GM23248 (cell line): ENCODE measurements at regions not wholly inside any gene's neighbourhood (a gene's known extent, or its start where the extent isn't known, plus 50 kb on each side); places are given as distances from the start of the nearest gene placed in this dataset.

Experiments
- EZH2 ChIP-seq: fragments of 200-600 bp; sonication (generic); IDR thresholded peaks from 2 replicates; pipeline ENCODE4 v1.6.1; 2018; ENCODE audit warnings: antibody characterized with exemption, mild to moderate bottlenecking; ENCODE audit not compliant: insufficient read depth, poor library complexity, severe bottlenecking
- EZH2phosphoT487 ChIP-seq: fragments of 200-600 bp; sonication (generic); IDR thresholded peaks from 2 replicates; pipeline ENCODE4 v1.6.1; 2018; ENCODE audit warnings: antibody characterized with exemption, moderate library complexity, mild to moderate bottlenecking, low read depth; ENCODE audit not compliant: insufficient read depth

DNA sequence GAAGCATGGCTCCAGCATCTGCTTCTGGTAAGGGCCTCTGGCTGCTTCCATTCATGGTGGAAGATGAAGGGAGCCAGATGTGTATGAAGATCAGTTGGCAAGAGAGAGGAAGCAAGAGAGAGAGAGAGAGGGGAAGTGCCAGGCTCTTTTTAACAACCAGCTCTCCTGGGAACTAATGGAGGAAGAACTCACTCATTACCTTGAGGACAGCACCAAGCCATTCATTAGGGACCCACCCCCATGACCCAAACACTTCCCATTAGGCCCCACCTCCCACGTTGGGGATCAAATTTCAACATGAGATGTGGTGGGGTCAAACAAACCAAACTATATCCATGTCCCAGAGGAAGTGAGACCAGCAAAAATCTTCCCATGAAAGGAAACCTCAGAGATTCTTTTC is 124.8 kb upstream of the SIX2 start:
- no peak for TF ChIP-seq EZH2
- no peak for TF ChIP-seq EZH2phosphoT487
